ENCODE measurements at regions not wholly inside any gene's neighbourhood (a gene's known extent, or its start where the extent isn't known, plus 50 kb on each side); places are given as distances from the start of the nearest gene placed in this dataset.
"Not testable (repeated sequence)": the region's sequence is repeated elsewhere in the genome, so short reads cannot be mapped to it uniquely, and the experiment has no call there.

- Mint-ChIP-seq H3K4me1 (no peaks in the 10 kb centered on the region), H3K9me3 (peaks cover 4% of the 10 kb centered on the region), H3K4me3 (no peak overlapping the region), H3K36me3 (ENCODE audit: low read depth) (no peaks in the 10 kb centered on the region), H3K27me3 (ENCODE audit: low read depth) (no peaks in the 10 kb centered on the region), H3K27ac (ENCODE audit: unreplicated experiment) (no peak overlapping the region)
- no peak for DNase-seq (ENCODE audit: low read depth, low spot score)
- TF ChIP-seq CTCF (conservative IDR thresholded peaks at IDR 0.05): no peak
These were observed 1401.8 kb downstream of the FSCB start for GRCh38 chr14:43105305-43105704.

GRCh38 chr14:43090380-43090779 is 1416.7 kb downstream of the FSCB start:
- H3K36me3 Mint-ChIP-seq (ENCODE audit: low read depth): no peaks in the 10 kb centered on the region
- DNase-seq (ENCODE audit: low read depth, low spot score): no peak
- no peak for TF ChIP-seq CTCF (conservative IDR thresholded peaks at IDR 0.05)
- no peaks in the 10 kb centered on the region for H3K27me3 Mint-ChIP-seq (ENCODE audit: low read depth)
- H3K4me3 Mint-ChIP-seq: no peak overlapping the region
- H3K9me3 Mint-ChIP-seq: peaks cover 3% of the 10 kb centered on the region
- H3K27ac Mint-ChIP-seq (ENCODE audit: unreplicated experiment): no peak overlapping the region
- no peaks in the 10 kb centered on the region for H3K4me1 Mint-ChIP-seq

- Mint-ChIP-seq H3K4me3 (no peak overlapping the region), H3K4me1 (no peaks in the 10 kb centered on the region), H3K27ac (ENCODE audit: unreplicated experiment) (no peak overlapping the region), H3K36me3 (ENCODE audit: low read depth) (no peaks in the 10 kb centered on the region), H3K9me3 (peaks cover 6% of the 10 kb centered on the region), H3K27me3 (ENCODE audit: low read depth) (no peaks in the 10 kb centered on the region)
- no peak for DNase-seq (ENCODE audit: low read depth, low spot score)
- TF ChIP-seq CTCF (conservative IDR thresholded peaks at IDR 0.05): no peak
These were observed 1419.4 kb downstream of the FSCB start for GRCh38 chr14:43087666-43088065.

- H3K4me3 Mint-ChIP-seq: no peak overlapping the region
- H3K9me3 Mint-ChIP-seq: peaks cover 6% of the 10 kb centered on the region
- no peaks in the 10 kb centered on the region for H3K36me3 Mint-ChIP-seq (ENCODE audit: low read depth)
- DNase-seq (ENCODE audit: low read depth, low spot score): no peak
- no peak for TF ChIP-seq CTCF (conservative IDR thresholded peaks at IDR 0.05)
- H3K4me1 Mint-ChIP-seq: no peaks in the 10 kb centered on the region
- no peak overlapping the region for H3K27ac Mint-ChIP-seq (ENCODE audit: unreplicated experiment)
- no peaks in the 10 kb centered on the region for H3K27me3 Mint-ChIP-seq (ENCODE audit: low read depth)
These were observed 1421.3 kb downstream of the FSCB start for GRCh38 chr14:43085819-43086218.

- DNase-seq (ENCODE audit: low read depth, low spot score); H3K4me1 Mint-ChIP-seq; H3K36me3 Mint-ChIP-seq (ENCODE audit: low read depth); H3K4me3 Mint-ChIP-seq; H3K27ac Mint-ChIP-seq (ENCODE audit: unreplicated experiment); H3K9me3 Mint-ChIP-seq; H3K27me3 Mint-ChIP-seq (ENCODE audit: low read depth): not testable (repeated sequence)
These were observed 1439.7 kb downstream of the FSCB start for GRCh38 chr14:43067372-43067771.

GRCh38 chr14:43056106-43056505 is 1449.4 kb downstream of the LRFN5 start:
- Mint-ChIP-seq H3K36me3 (ENCODE audit: low read depth) (no peaks in the 10 kb centered on the region), H3K9me3 (no peaks in the 10 kb centered on the region)

More at GRCh38 chr14:43056106-43056505, 1449.4 kb downstream of the LRFN5 start:
- Mint-ChIP-seq H3K4me3 (no peak overlapping the region), H3K27me3 (ENCODE audit: low read depth) (no peaks in the 10 kb centered on the region), H3K4me1 (no peaks in the 10 kb centered on the region), H3K27ac (ENCODE audit: unreplicated experiment) (no peak overlapping the region)
- DNase-seq (ENCODE audit: low read depth, low spot score): no peak
- no peak for TF ChIP-seq CTCF (conservative IDR thresholded peaks at IDR 0.05)

Measured in neural crest cell (in vitro differentiated cells).